Esophagus squamous epithelium (tissue), 4 donors: ENCODE measurements at regions not wholly inside any gene's neighbourhood (a gene's known extent, or its start where the extent isn't known, plus 50 kb on each side); places are given as distances from the start of the nearest gene placed in this dataset.

Source experiments
- CTCF ChIP-seq, 6 experiments: fragments of 450-650 bp in 4 of 6; fragments of 200-600 bp in 2 of 6; sonication (generic) in 2 of 6; IDR thresholded peaks; one replicate each; pipeline ENCODE4 v1.5.1; 2016 to 2019; ENCODE audit warnings: antibody characterized with exemption in 6 of 6, mild to moderate bottlenecking in 4 of 6, moderate library complexity in 4 of 6
- POLR2A ChIP-seq, 4 donors: fragments of 450-650 bp; IDR thresholded peaks; one replicate each; pipeline ENCODE4 v1.6.1; 2017; ENCODE audit warnings: antibody characterized with exemption in 4 of 4, mild to moderate bottlenecking in 4 of 4, moderate library complexity in 3 of 4

DNA sequence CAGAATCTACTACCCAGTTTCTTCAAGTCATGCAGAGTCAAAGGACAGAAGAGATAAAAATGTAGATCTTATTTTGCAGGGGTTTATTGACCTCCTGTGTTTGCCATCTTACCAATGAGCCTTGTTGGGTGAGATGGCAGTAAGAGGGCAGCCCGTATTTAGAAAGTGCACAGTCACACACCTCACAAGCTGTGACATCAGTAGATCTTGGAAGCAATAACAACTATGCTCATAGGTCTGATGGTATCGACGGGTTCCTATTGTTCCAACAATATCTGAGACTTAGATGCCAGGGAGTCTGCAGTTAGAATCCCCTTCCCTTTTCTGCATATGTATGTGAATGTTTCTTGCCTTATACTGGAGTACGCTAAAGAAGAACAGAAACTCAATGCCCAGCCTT, 189.0 kb upstream of the DYRK2 start:
- TF ChIP-seq CTCF (IDR thresholded peaks at IDR 0.05) (no peak), POLR2A (IDR thresholded peaks at IDR 0.05) (no peak)
